MM.1S (cell line): ENCODE measurements at regions not wholly inside any gene's neighbourhood (a gene's known extent, or its start where the extent isn't known, plus 50 kb on each side); places are given as distances from the start of the nearest gene placed in this dataset.

ENCODE experiments used
- DNase-seq: peaks from one replicate; pipeline ENCODE4 v3.0.0-alpha.2; 2015
- H2AFZ ChIP-seq: fragments of 300-600 bp; sonication (generic); 2 replicates; pipeline ENCODE4 v1.6.0; 2016; ENCODE audit warnings: antibody characterized with exemption, low read length
- H3F3A ChIP-seq: fragments of 300-600 bp; sonication (generic); 2 replicates; pipeline ENCODE4 v1.6.1; 2016; ENCODE audit warnings: mild to moderate bottlenecking, antibody characterized with exemption, low read length, moderate library complexity, mixed read lengths; ENCODE audit not compliant: insufficient read depth
- H3K27ac ChIP-seq: fragments of 300-600 bp; sonication (generic); 2 replicates; pipeline ENCODE4 v1.5.1; 2016; ENCODE audit warnings: mild to moderate bottlenecking, low read length
- H3K27me3 ChIP-seq: fragments of 300-600 bp; sonication (generic); replicated peaks from 2 replicates; pipeline ENCODE4 v1.6.0; 2016; ENCODE audit warnings: low read length; ENCODE audit not compliant: insufficient read depth
- H3K36me3 ChIP-seq: fragments of 300-600 bp; sonication (generic); replicated peaks from 2 replicates; pipeline ENCODE4 v1.6.1; 2016; ENCODE audit warnings: mild to moderate bottlenecking, low read length, mixed read lengths; ENCODE audit not compliant: insufficient read depth
- H3K4me1 ChIP-seq: fragments of 300-600 bp; sonication (generic); 2 replicates; pipeline ENCODE4 v1.6.1; 2016; ENCODE audit warnings: low read length, mixed read lengths
- H3K4me2 ChIP-seq: fragments of 300-600 bp; sonication (generic); 2 replicates; pipeline ENCODE4 v1.6.0; 2016; ENCODE audit warnings: low read depth, low read length
- H3K4me3 ChIP-seq: fragments of 300-600 bp; sonication (generic); 2 replicates; pipeline ENCODE4 v1.5.1; 2016; ENCODE audit warnings: low read length, mixed read lengths
- H3K79me2 ChIP-seq: fragments of 300-600 bp; sonication (generic); 2 replicates; pipeline ENCODE4 v1.6.1; 2016; ENCODE audit warnings: mixed run types, low read length, mixed read lengths
- H3K9ac ChIP-seq: fragments of 300-600 bp; sonication (generic); 2 replicates; pipeline ENCODE4 v1.6.1; 2016; ENCODE audit warnings: low read length, mixed read lengths
- H3K9me2 ChIP-seq: fragments of 300-600 bp; sonication (generic); replicated peaks from 2 replicates; pipeline ENCODE4 v1.6.1; 2016; ENCODE audit warnings: mild to moderate bottlenecking, low read length, mixed read lengths; ENCODE audit not compliant: insufficient read depth
- H3K9me3 ChIP-seq: fragments of 300-600 bp; sonication (generic); replicated peaks from 2 replicates; pipeline ENCODE4 v1.6.1; 2016; ENCODE audit warnings: mild to moderate bottlenecking, low read length, mixed read lengths; ENCODE audit not compliant: insufficient read depth
- H4K20me1 ChIP-seq: fragments of 300-600 bp; sonication (generic); 2 replicates; pipeline ENCODE4 v1.6.1; 2016; ENCODE audit warnings: mild to moderate bottlenecking, low read length, moderate library complexity, mixed read lengths; ENCODE audit not compliant: insufficient read depth
- EZH2 ChIP-seq: fragments of 300-600 bp; sonication (generic); optimal IDR thresholded peaks from 2 replicates; pipeline ENCODE3; 2017; ENCODE audit warnings: low read depth, mild to moderate bottlenecking, antibody characterized with exemption, low read length, mixed read lengths
- EZH2phosphoT487 ChIP-seq: fragments of 300-600 bp; sonication (generic); IDR thresholded peaks from 2 replicates; pipeline ENCODE4 v1.6.1; 2018; ENCODE audit warnings: antibody characterized with exemption, low read length
- TF ChIP-seq, protein P1 (sequence below): fragments of 300-600 bp; sonication (generic); IDR thresholded peaks from 2 replicates; pipeline ENCODE4 v1.5.1; 2016; ENCODE audit warnings: antibody characterized with exemption, low read length, mixed read lengths

- H3K9me2 ChIP-seq: no peaks in the 10 kb centered on the region
- no peaks in the 10 kb centered on the region for H3K27me3 ChIP-seq
- no peaks in the 10 kb centered on the region for H3K4me1 ChIP-seq
- no peaks in the 10 kb centered on the region for H4K20me1 ChIP-seq
- no peaks in the 10 kb centered on the region for H3K9me3 ChIP-seq
- no peak overlapping the region for H3K4me3 ChIP-seq
- no peak overlapping the region for H3K9ac ChIP-seq
- no peak overlapping the region for H3K4me2 ChIP-seq
- H3K36me3 ChIP-seq: no peaks in the 10 kb centered on the region
- no peak overlapping the region for H2AFZ ChIP-seq
- TF ChIP-seq EZH2: no peak
- no peak for TF ChIP-seq EZH2phosphoT487
- TF ChIP-seq, protein P1, sequence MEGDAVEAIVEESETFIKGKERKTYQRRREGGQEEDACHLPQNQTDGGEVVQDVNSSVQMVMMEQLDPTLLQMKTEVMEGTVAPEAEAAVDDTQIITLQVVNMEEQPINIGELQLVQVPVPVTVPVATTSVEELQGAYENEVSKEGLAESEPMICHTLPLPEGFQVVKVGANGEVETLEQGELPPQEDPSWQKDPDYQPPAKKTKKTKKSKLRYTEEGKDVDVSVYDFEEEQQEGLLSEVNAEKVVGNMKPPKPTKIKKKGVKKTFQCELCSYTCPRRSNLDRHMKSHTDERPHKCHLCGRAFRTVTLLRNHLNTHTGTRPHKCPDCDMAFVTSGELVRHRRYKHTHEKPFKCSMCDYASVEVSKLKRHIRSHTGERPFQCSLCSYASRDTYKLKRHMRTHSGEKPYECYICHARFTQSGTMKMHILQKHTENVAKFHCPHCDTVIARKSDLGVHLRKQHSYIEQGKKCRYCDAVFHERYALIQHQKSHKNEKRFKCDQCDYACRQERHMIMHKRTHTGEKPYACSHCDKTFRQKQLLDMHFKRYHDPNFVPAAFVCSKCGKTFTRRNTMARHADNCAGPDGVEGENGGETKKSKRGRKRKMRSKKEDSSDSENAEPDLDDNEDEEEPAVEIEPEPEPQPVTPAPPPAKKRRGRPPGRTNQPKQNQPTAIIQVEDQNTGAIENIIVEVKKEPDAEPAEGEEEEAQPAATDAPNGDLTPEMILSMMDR: no peak
- H3F3A ChIP-seq: no peaks in the 10 kb centered on the region
- no peak overlapping the region for H3K27ac ChIP-seq
- DNase-seq: no peak
- no peaks in the 10 kb centered on the region for H3K79me2 ChIP-seq
These were observed 468.4 kb downstream of the FOXO1 start for GRCh38 chr13:40197936-40198595.

- Histone ChIP-seq H3K9me2 (no peaks in the 10 kb centered on the region), H3K79me2 (no peaks in the 10 kb centered on the region), H3K36me3 (no peaks in the 10 kb centered on the region), H4K20me1 (no peaks in the 10 kb centered on the region), H3F3A (no peaks in the 10 kb centered on the region), H3K4me2 (no peak overlapping the region), H2AFZ (no peak overlapping the region), H3K4me1 (no peaks in the 10 kb centered on the region), H3K9ac (no peak overlapping the region), H3K27ac (no peak overlapping the region), H3K9me3 (no peaks in the 10 kb centered on the region), H3K4me3 (no peak overlapping the region), H3K27me3 (no peaks in the 10 kb centered on the region)
- no peak for DNase-seq
- no peak for TF ChIP-seq EZH2
- TF ChIP-seq, protein P1: no peak
- no peak for TF ChIP-seq EZH2phosphoT487
These were observed 466.0 kb downstream of the FOXO1 start for GRCh38 chr13:40200273-40200978.

DNA sequence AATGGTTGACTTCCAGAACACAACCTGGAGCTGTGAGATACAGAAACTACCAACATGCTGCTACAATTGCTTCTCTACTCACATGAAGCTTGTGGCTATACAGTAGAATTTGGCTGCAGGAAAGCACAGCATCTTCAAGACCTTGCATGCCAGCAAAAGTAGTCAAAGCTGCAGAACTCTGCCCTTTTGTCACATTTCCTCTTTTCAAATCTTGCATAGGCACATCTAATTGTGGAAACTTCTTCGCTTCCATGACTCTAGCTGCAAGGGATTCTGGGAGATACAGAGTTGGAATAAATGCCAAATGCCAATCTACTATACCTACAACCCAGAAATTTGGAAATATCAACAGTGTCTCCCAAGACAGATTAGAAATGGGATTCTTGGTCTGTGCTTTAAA, 462.2 kb downstream of the FOXO1 start:
- H3K9me2 ChIP-seq: no peaks in the 10 kb centered on the region
- H3K4me1 ChIP-seq: peaks cover 27% of the 10 kb centered on the region
- peaks cover 7% of the 10 kb centered on the region; the same call in 1 of the 2 replicates for H3F3A ChIP-seq
- no peaks in the 10 kb centered on the region for H3K9me3 ChIP-seq
- H3K4me2 ChIP-seq: no peak overlapping the region
- no peaks in the 10 kb centered on the region for H3K79me2 ChIP-seq
- no peak overlapping the region for H2AFZ ChIP-seq
- H3K27ac ChIP-seq: no peak overlapping the region
- H4K20me1 ChIP-seq: no peaks in the 10 kb centered on the region
- TF ChIP-seq, protein P1: no peak
- no peak for TF ChIP-seq EZH2phosphoT487
- TF ChIP-seq EZH2: no peak
- no peaks in the 10 kb centered on the region for H3K36me3 ChIP-seq
- no peak for DNase-seq
- H3K9ac ChIP-seq: no peak overlapping the region
- no peak overlapping the region for H3K4me3 ChIP-seq
- no peaks in the 10 kb centered on the region for H3K27me3 ChIP-seq
